Left colon (tissue), 2 donors: ENCODE measurements at regions not wholly inside any gene's neighbourhood (a gene's known extent, or its start where the extent isn't known, plus 50 kb on each side); places are given as distances from the start of the nearest gene placed in this dataset.
"Not testable (repeated sequence)": the region's sequence is repeated elsewhere in the genome, so short reads cannot be mapped to it uniquely, and the experiment has no call there.

ENCODE experiments used
- ATAC-seq: fragments of 200-7000 bp; cut with Tn5 transposase; one replicate; pipeline ENCODE4 v1.9.1; 2020; ENCODE audit warnings: mild to moderate bottlenecking, moderate library complexity
- DNase-seq, 2 donors: peaks; one replicate each; pipeline ENCODE4 v3.0.0-alpha.2; 2020
- intact Hi-C, 2 donors: fragments of 100-400 bp; cut with DNase I in 1 of 2; cut with micrococcal nuclease in 1 of 2; formaldehyde crosslinking; loops; one replicate each; pipeline versions ENCODE4 v1.11.2 to v1.14.0; 2022; cut with DNase I, micrococcal nuclease
- donor health status: DM: no; HTN: no; CAD: no.
- donor health status: DM: yes; HTN: yes; CAD: no.

GRCh38 chr2:82825410-82826090 is 1633.5 kb downstream of the SUCLG1 start:
- ATAC-seq (no peak), DNase-seq (no peak)
- intact Hi-C loops: no loop called here

GRCh38 chr2:82823892-82824291 is 1635.2 kb downstream of the SUCLG1 start:
- ATAC-seq (no peak), DNase-seq (no peak)
- intact Hi-C loops: no loop called here

GRCh38 chr2:82819951-82820350 is 1639.1 kb downstream of the SUCLG1 start:
- ATAC-seq: no peak
- intact Hi-C loops: no loop called here

GRCh38 chr2:82814146-82814545 is 1644.9 kb downstream of the SUCLG1 start:
- ATAC-seq (no peak), DNase-seq (no peak)
- intact Hi-C loops: no loop called here

More at GRCh38 chr2:82819951-82820350, 1639.1 kb downstream of the SUCLG1 start:
- no peak for DNase-seq

- intact Hi-C loops: no loop called here
- ATAC-seq: no peak
- DNase-seq: no peak
These were observed 1647.1 kb downstream of the SUCLG1 start for GRCh38 chr2:82811946-82812345.

- no peak for DNase-seq
- intact Hi-C loops: no loop called here
- no peak for ATAC-seq
These were observed 1655.8 kb downstream of the SUCLG1 start for GRCh38 chr2:82803307-82803706.

GRCh38 chr2:82797469-82797868 is 1661.6 kb downstream of the SUCLG1 start:
- intact Hi-C loops: no loop called here
- no peak for ATAC-seq
- no peak for DNase-seq

- ATAC-seq (no peak), DNase-seq (no peak)
- intact Hi-C loops: no loop called here
These were observed 1662.9 kb downstream of the SUCLG1 start for GRCh38 chr2:82796132-82796531.

- no peak for ATAC-seq
- intact Hi-C loops: no loop called here
These were observed 1663.6 kb downstream of the SUCLG1 start for GRCh38 chr2:82795446-82795845.

GRCh38 chr2:82793711-82794435 is 1665.2 kb downstream of the SUCLG1 start:
- DNase-seq (no peak), ATAC-seq (no peak)
- intact Hi-C loops: no loop called here

More at GRCh38 chr2:82795446-82795845, 1663.6 kb downstream of the SUCLG1 start:
- no peak for DNase-seq

GRCh38 chr2:82792316-82792715 is 1666.8 kb downstream of the SUCLG1 start:
- no peak for DNase-seq
- intact Hi-C loops: no loop called here
- no peak for ATAC-seq

GRCh38 chr2:82790206-82791021 is 1668.7 kb downstream of the SUCLG1 start:
- ATAC-seq: no peak
- no peak for DNase-seq
- intact Hi-C loops: no loop called here

GRCh38 chr2:82789851-82790205 is 1669.3 kb downstream of the SUCLG1 start:
- DNase-seq (no peak), ATAC-seq (no peak)
- intact Hi-C loops: no loop called here

GRCh38 chr2:82781176-82781915 is 1677.7 kb downstream of the SUCLG1 start:
- intact Hi-C loops: no loop called here
- no peak for DNase-seq
- no peak for ATAC-seq

GRCh38 chr2:82780050-82780449 is 1679.0 kb downstream of the SUCLG1 start:
- no peak for DNase-seq
- intact Hi-C loops: no loop called here
- ATAC-seq: no peak

GRCh38 chr2:82752396-82752795 is 1706.7 kb downstream of the SUCLG1 start:
- DNase-seq (no peak), ATAC-seq (no peak)
- intact Hi-C loops: no loop called here

- intact Hi-C loops: no loop called here
- ATAC-seq (no peak), DNase-seq (no peak)
These were observed 1710.4 kb downstream of the SUCLG1 start for GRCh38 chr2:82748653-82749052.

- DNase-seq (no peak), ATAC-seq (no peak)
- intact Hi-C loops: no loop called here
These were observed 1718.6 kb downstream of the SUCLG1 start for GRCh38 chr2:82740527-82740926.

GRCh38 chr2:82737965-82738364 is 1721.1 kb downstream of the SUCLG1 start:
- DNase-seq, ATAC-seq, intact Hi-C loops: not testable (repeated sequence)
